ENCODE measurements at regions not wholly inside any gene's neighbourhood (a gene's known extent, or its start where the extent isn't known, plus 50 kb on each side); places are given as distances from the start of the nearest gene placed in this dataset.
"Not testable (repeated sequence)": the region's sequence is repeated elsewhere in the genome, so short reads cannot be mapped to it uniquely, and the experiment has no call there.

GRCh38 chr3:195999176-195999575 lies 82.7 kb downstream of the TFRC start:
- not testable (repeated sequence) for DNase-seq

- DNase-seq = not testable (repeated sequence)
Observed at GRCh38 chr3:195996314-195996713, 85.6 kb downstream of the TFRC start.

GRCh38 chr3:195994343-195994742 lies 86.0 kb upstream of the TNK2 start:
- not testable (repeated sequence) for DNase-seq

- not testable (repeated sequence) for DNase-seq
Observed at GRCh38 chr3:195993671-195994070, 85.3 kb upstream of the TNK2 start.

GRCh38 chr3:195992956-195993595 lies 84.7 kb upstream of the TNK2 start:
- not testable (repeated sequence) for DNase-seq

GRCh38 chr3:195991986-195992385 lies 83.6 kb upstream of the TNK2 start:
- DNase-seq = not testable (repeated sequence)

- not testable (repeated sequence) for DNase-seq
Observed at GRCh38 chr3:195991243-195991642, 82.9 kb upstream of the TNK2 start.

- DNase-seq = not testable (repeated sequence)
Observed at GRCh38 chr3:195990841-195991174, 82.5 kb upstream of the TNK2 start.

- peak; percentile 66 for DNase-seq
Observed at GRCh38 chr3:195989921-195990840, 81.8 kb upstream of the TNK2 start.

GRCh38 chr3:195989197-195989920 lies 81.0 kb upstream of the TNK2 start:
- peak; percentile 11 for DNase-seq

GRCh38 chr3:195988764-195989163 lies 80.4 kb upstream of the TNK2 start:
- not testable (repeated sequence) for DNase-seq

GRCh38 chr3:195987001-195987400 lies 78.7 kb upstream of the TNK2 start:
- not testable (repeated sequence) for DNase-seq

- not testable (repeated sequence) for DNase-seq
Observed at GRCh38 chr3:195986576-195986975, 78.2 kb upstream of the TNK2 start.

- DNase-seq = not testable (repeated sequence)
Observed at GRCh38 chr3:195985348-195985920, 77.1 kb upstream of the TNK2 start.

GRCh38 chr3:195984392-195985030 lies 76.2 kb upstream of the TNK2 start:
- DNase-seq = not testable (repeated sequence)

- DNase-seq = not testable (repeated sequence)
Observed at GRCh38 chr3:195983880-195984279, 75.5 kb upstream of the TNK2 start.

- not testable (repeated sequence) for DNase-seq
Observed at GRCh38 chr3:195982754-195983153, 74.4 kb upstream of the TNK2 start.

GRCh38 chr3:195981778-195982177 lies 73.4 kb upstream of the TNK2 start:
- DNase-seq = not testable (repeated sequence)

GRCh38 chr3:195979877-195980276 lies 71.5 kb upstream of the TNK2 start:
- DNase-seq = not testable (repeated sequence)

GRCh38 chr3:195978585-195978984 lies 70.2 kb upstream of the TNK2 start:
- DNase-seq = not testable (repeated sequence)

- not testable (repeated sequence) for DNase-seq
Observed at GRCh38 chr3:195976876-195977275, 68.5 kb upstream of the TNK2 start.

- not testable (repeated sequence) for DNase-seq
Observed at GRCh38 chr3:195974281-195974680, 65.9 kb upstream of the TNK2 start.
